ENCODE measurements at regions not wholly inside any gene's neighbourhood (a gene's known extent, or its start where the extent isn't known, plus 50 kb on each side); places are given as distances from the start of the nearest gene placed in this dataset.
"Not testable (repeated sequence)": the region's sequence is repeated elsewhere in the genome, so short reads cannot be mapped to it uniquely, and the experiment has no call there.

DNA sequence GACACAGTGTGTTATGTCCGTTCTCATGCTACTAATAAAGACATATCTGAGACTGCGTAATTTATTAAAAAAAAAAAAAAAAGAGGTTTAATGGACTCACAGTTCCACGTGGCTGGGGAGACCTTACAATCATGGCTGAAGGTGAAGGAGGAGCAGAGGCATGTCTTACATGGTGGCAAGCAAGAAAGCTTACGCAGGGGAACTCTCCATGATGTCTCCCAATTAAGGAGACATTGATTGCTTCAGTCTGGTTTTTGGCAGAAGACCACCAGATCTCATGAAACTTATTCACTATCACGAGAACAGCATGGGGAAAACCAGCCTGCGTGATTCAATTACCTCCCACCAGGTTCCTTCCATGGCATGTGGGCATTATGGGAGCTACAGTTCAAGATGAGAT, 221.8 kb downstream of the ASMT start:
- Histone ChIP-seq H3K4me1 (ENCODE audit: control insufficient read depth in 1 of 2, insufficient read depth in 2 of 2, low read length in 2 of 2) (no peaks in the 10 kb centered on the region), H3K9me3 (ENCODE audit: control insufficient read depth in 1 of 2, low read length in 2 of 2) (peaks cover 6 to 7% of the 10 kb centered on the region in 2 donors), H3K27me3 (ENCODE audit: control insufficient read depth in 1 of 2, insufficient read depth in 2 of 2, low read length in 2 of 2) (no peaks in the 10 kb centered on the region), H3K36me3 (ENCODE audit: control insufficient read depth in 1 of 2, insufficient read depth in 2 of 2, low read length in 2 of 2) (no peaks in the 10 kb centered on the region), H3K27ac (ENCODE audit: low read depth, low read length) (no peak overlapping the region), H3K9ac (ENCODE audit: low read depth in 1 of 2, low read length in 2 of 2) (no peak overlapping the region), H3K4me3 (ENCODE audit: low read depth in 1 of 2, low read length in 2 of 2) (no peak overlapping the region)

DNA sequence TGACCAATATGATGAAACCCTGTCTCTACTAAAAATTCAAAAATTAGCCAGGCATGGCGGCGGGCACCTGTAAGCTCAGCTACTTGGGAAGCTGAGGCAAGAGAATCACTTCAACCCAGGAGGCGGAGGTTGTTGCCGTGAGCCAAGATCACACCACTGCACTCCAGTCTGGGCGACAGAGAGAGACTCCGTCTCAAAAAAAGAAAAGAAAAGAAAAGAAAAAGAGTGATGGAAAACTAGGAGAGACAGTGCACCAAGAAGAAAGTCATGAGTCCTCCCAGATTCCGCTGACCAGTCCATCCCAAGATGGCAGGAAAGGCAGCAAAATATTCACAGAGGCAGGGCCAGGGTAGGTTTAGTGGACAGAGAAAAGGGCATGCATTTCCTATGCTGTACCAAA, 226.9 kb downstream of the ASMT start:
- peaks cover 4 to 6% of the 10 kb centered on the region in 2 donors for H3K9me3 ChIP-seq (ENCODE audit: control insufficient read depth in 1 of 2, low read length in 2 of 2)
- H3K36me3 ChIP-seq (ENCODE audit: control insufficient read depth in 1 of 2, insufficient read depth in 2 of 2, low read length in 2 of 2): no peaks in the 10 kb centered on the region
- H3K4me1 ChIP-seq (ENCODE audit: control insufficient read depth in 1 of 2, insufficient read depth in 2 of 2, low read length in 2 of 2): no peaks in the 10 kb centered on the region
- no peak overlapping the region for H3K9ac ChIP-seq (ENCODE audit: low read depth in 1 of 2, low read length in 2 of 2)
- H3K27me3 ChIP-seq (ENCODE audit: control insufficient read depth in 1 of 2, insufficient read depth in 2 of 2, low read length in 2 of 2): no peaks in the 10 kb centered on the region
- no peak overlapping the region for H3K4me3 ChIP-seq (ENCODE audit: low read depth in 1 of 2, low read length in 2 of 2)
- no peak overlapping the region for H3K27ac ChIP-seq (ENCODE audit: low read depth, low read length)

DNA sequence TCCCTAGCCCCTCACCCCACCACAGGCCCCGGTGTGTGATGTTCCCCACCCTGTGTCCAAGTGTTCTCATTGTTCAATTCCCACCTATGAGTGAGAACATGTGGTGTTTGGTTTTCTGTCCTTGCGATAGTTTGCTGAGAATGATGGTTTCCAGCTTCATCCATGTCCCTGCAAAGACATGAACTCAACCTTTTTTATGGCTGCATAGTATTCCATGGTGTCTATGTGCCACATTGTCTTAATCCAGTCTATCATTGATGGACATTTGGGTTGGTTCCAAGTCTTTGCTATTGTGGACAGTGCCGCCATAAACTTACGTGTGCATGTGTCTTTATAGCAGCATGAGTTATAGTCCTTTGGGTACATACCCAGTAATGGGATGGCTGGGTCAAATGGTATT, 232.1 kb downstream of the ASMT start:
- not testable (repeated sequence) for H3K9ac ChIP-seq (ENCODE audit: low read depth in 1 of 2, low read length in 2 of 2); H3K4me1 ChIP-seq (ENCODE audit: control insufficient read depth in 1 of 2, insufficient read depth in 2 of 2, low read length in 2 of 2); H3K27ac ChIP-seq (ENCODE audit: low read depth, low read length); H3K27me3 ChIP-seq (ENCODE audit: control insufficient read depth in 1 of 2, insufficient read depth in 2 of 2, low read length in 2 of 2); H3K4me3 ChIP-seq (ENCODE audit: low read depth in 1 of 2, low read length in 2 of 2); H3K9me3 ChIP-seq (ENCODE audit: control insufficient read depth in 1 of 2, low read length in 2 of 2); H3K36me3 ChIP-seq (ENCODE audit: control insufficient read depth in 1 of 2, insufficient read depth in 2 of 2, low read length in 2 of 2)

DNA sequence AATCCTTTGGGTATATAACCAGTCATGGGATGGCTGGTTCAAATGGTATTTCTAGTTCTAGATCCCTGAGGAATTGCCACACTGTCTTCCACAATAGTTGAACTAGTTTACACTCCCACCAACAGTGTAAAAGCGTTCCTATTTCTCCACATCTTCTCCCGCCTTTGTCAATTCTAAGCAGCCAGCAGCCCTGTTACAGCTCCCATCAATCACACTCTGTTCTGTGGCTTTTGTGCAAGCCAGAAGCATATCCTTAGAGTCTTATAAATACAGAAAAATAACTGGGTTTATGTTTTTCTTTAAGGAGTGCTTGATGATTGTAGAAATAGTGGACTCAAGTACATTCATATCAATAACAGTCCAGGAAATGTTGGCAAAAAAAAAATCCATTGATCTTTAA, 232.9 kb downstream of the ASMT start:
- H3K4me1 ChIP-seq (ENCODE audit: control insufficient read depth in 1 of 2, insufficient read depth in 2 of 2, low read length in 2 of 2); H3K9me3 ChIP-seq (ENCODE audit: control insufficient read depth in 1 of 2, low read length in 2 of 2); H3K27ac ChIP-seq (ENCODE audit: low read depth, low read length); H3K9ac ChIP-seq (ENCODE audit: low read depth in 1 of 2, low read length in 2 of 2); H3K4me3 ChIP-seq (ENCODE audit: low read depth in 1 of 2, low read length in 2 of 2); H3K36me3 ChIP-seq (ENCODE audit: control insufficient read depth in 1 of 2, insufficient read depth in 2 of 2, low read length in 2 of 2); H3K27me3 ChIP-seq (ENCODE audit: control insufficient read depth in 1 of 2, insufficient read depth in 2 of 2, low read length in 2 of 2): not testable (repeated sequence)

DNA sequence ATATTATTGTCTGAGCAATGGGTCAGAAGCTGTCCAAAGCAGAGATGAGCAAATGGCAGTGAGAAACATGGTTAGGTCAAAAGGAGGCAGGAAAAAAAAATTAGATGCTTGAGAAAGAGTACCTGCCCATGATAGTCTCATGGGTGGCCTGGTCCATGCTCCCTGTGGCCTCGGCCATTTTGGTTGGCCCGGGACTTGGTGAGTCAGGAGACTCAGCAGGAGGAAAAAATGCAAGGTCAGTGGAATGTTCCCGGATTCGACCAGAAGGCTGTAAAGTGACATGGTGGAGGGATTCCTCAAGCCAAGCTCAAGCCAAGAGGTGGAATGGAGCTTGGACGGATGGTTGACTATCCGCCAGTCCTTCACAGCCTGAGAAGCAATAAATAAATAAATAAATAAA, 236.7 kb downstream of the ASMT start:
- H3K4me1 ChIP-seq (ENCODE audit: control insufficient read depth in 1 of 2, insufficient read depth in 2 of 2, low read length in 2 of 2): no peaks in the 10 kb centered on the region
- H3K4me3 ChIP-seq (ENCODE audit: low read depth in 1 of 2, low read length in 2 of 2): no peak overlapping the region
- no peaks in the 10 kb centered on the region for H3K9me3 ChIP-seq (ENCODE audit: control insufficient read depth in 1 of 2, low read length in 2 of 2)
- H3K36me3 ChIP-seq (ENCODE audit: control insufficient read depth in 1 of 2, insufficient read depth in 2 of 2, low read length in 2 of 2): no peaks in the 10 kb centered on the region
- H3K9ac ChIP-seq (ENCODE audit: low read depth in 1 of 2, low read length in 2 of 2): no peak overlapping the region
- no peaks in the 10 kb centered on the region for H3K27me3 ChIP-seq (ENCODE audit: control insufficient read depth in 1 of 2, insufficient read depth in 2 of 2, low read length in 2 of 2)
- H3K27ac ChIP-seq (ENCODE audit: low read depth, low read length): no peak overlapping the region

DNA sequence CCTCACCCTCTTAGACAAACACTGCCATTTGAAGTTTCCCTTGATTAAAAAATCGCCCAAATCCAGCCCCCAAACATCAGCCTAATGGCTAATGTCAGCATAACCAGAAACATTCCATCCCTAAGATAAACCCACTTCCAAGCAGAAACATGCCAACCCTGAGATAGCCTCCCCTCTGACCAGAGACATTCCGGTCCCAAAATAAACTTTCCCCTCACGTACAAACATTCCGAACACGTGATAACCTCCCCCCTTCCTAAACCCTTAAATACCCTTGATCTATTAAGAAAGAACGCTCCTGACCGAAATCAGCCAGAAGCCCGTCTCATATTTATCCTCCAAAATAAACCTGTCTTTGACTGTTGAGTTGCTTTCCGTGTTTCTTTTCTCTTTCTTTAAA, 237.2 kb downstream of the ASMT start:
- H3K27ac ChIP-seq (ENCODE audit: low read depth, low read length): no peak overlapping the region
- H3K4me1 ChIP-seq (ENCODE audit: control insufficient read depth in 1 of 2, insufficient read depth in 2 of 2, low read length in 2 of 2): no peaks in the 10 kb centered on the region
- no peaks in the 10 kb centered on the region for H3K9me3 ChIP-seq (ENCODE audit: control insufficient read depth in 1 of 2, low read length in 2 of 2)
- H3K36me3 ChIP-seq (ENCODE audit: control insufficient read depth in 1 of 2, insufficient read depth in 2 of 2, low read length in 2 of 2): no peaks in the 10 kb centered on the region
- no peak overlapping the region for H3K4me3 ChIP-seq (ENCODE audit: low read depth in 1 of 2, low read length in 2 of 2)
- H3K9ac ChIP-seq (ENCODE audit: low read depth in 1 of 2, low read length in 2 of 2): no peak overlapping the region
- H3K27me3 ChIP-seq (ENCODE audit: control insufficient read depth in 1 of 2, insufficient read depth in 2 of 2, low read length in 2 of 2): no peaks in the 10 kb centered on the region

DNA sequence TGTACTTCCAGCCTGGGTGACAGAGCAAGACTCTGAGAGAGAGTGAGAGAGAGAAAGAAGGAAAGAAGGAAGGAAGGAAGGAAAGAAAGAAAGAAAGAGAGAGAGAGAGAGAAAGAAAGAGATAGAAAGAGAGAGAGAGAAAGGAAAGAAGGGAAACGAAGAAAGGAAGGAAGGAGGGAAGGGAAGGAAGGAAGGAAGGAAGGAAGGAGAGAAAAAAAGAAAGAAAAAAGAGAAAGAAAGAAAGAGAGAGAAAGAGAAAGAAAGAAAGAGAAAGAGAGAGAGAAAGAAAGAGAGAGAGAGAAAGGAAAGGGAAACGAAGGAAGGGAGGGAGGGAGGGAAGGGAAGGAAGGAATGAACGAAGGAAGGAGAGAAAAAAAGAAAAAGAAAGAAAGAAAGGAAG, 238.6 kb downstream of the ASMT start:
- Histone ChIP-seq H3K27ac (ENCODE audit: low read depth, low read length) (no peak overlapping the region), H3K36me3 (ENCODE audit: control insufficient read depth in 1 of 2, insufficient read depth in 2 of 2, low read length in 2 of 2) (no peaks in the 10 kb centered on the region), H3K4me3 (ENCODE audit: low read depth in 1 of 2, low read length in 2 of 2) (no peak overlapping the region), H3K27me3 (ENCODE audit: control insufficient read depth in 1 of 2, insufficient read depth in 2 of 2, low read length in 2 of 2) (no peaks in the 10 kb centered on the region), H3K9ac (ENCODE audit: low read depth in 1 of 2, low read length in 2 of 2) (no peak overlapping the region), H3K4me1 (ENCODE audit: control insufficient read depth in 1 of 2, insufficient read depth in 2 of 2, low read length in 2 of 2) (no peaks in the 10 kb centered on the region), H3K9me3 (ENCODE audit: control insufficient read depth in 1 of 2, low read length in 2 of 2) (no peaks in the 10 kb centered on the region)

DNA sequence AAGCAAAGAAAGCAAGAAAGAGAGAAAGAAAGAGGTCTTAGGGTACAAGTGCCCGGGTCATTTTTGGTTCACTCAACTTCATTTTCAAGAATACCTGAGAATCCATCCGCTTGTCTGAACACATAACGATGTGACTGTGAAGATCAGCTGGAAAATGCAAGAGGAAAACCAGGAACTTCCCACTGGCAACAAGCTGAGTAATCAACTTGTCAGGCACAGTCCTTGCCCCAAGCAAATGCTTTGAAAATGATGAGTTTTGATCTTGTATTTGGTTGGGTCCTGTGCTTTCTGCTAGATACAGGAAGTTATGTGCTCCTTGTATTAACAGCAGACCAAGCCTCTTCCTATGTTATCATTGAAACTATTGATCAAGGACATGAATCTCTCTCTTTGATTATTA, 239.1 kb downstream of the ASMT start:
- Histone ChIP-seq H3K27me3 (ENCODE audit: control insufficient read depth in 1 of 2, insufficient read depth in 2 of 2, low read length in 2 of 2) (no peaks in the 10 kb centered on the region), H3K9ac (ENCODE audit: low read depth in 1 of 2, low read length in 2 of 2) (no peak overlapping the region), H3K9me3 (ENCODE audit: control insufficient read depth in 1 of 2, low read length in 2 of 2) (no peaks in the 10 kb centered on the region), H3K4me1 (ENCODE audit: control insufficient read depth in 1 of 2, insufficient read depth in 2 of 2, low read length in 2 of 2) (no peaks in the 10 kb centered on the region), H3K27ac (ENCODE audit: low read depth, low read length) (no peak overlapping the region), H3K4me3 (ENCODE audit: low read depth in 1 of 2, low read length in 2 of 2) (no peak overlapping the region), H3K36me3 (ENCODE audit: control insufficient read depth in 1 of 2, insufficient read depth in 2 of 2, low read length in 2 of 2) (no peaks in the 10 kb centered on the region)

DNA sequence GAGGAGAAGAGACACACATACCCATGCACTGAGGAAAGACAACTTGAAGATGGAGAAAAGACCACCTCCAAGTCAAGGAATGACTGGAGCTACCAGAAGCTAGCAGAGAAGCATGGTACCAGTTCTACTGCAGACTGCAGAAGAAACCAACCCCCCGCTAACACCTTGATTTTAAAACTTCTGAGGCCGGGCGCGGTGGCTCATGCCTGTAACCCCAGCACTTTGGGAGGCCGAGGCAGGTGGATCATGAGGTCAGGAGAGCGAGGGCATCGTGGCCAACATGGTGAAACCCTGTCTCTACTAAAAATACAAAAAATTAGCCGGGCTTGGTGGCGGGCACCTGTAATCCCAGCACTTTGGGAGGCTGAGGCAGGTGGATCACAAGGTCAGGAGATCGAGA, 240.0 kb downstream of the ASMT start:
- not testable (repeated sequence) for H3K9me3 ChIP-seq (ENCODE audit: control insufficient read depth in 1 of 2, low read length in 2 of 2); H3K4me1 ChIP-seq (ENCODE audit: control insufficient read depth in 1 of 2, insufficient read depth in 2 of 2, low read length in 2 of 2); H3K36me3 ChIP-seq (ENCODE audit: control insufficient read depth in 1 of 2, insufficient read depth in 2 of 2, low read length in 2 of 2); H3K4me3 ChIP-seq (ENCODE audit: low read depth in 1 of 2, low read length in 2 of 2); H3K9ac ChIP-seq (ENCODE audit: low read depth in 1 of 2, low read length in 2 of 2); H3K27me3 ChIP-seq (ENCODE audit: control insufficient read depth in 1 of 2, insufficient read depth in 2 of 2, low read length in 2 of 2); H3K27ac ChIP-seq (ENCODE audit: low read depth, low read length)

DNA sequence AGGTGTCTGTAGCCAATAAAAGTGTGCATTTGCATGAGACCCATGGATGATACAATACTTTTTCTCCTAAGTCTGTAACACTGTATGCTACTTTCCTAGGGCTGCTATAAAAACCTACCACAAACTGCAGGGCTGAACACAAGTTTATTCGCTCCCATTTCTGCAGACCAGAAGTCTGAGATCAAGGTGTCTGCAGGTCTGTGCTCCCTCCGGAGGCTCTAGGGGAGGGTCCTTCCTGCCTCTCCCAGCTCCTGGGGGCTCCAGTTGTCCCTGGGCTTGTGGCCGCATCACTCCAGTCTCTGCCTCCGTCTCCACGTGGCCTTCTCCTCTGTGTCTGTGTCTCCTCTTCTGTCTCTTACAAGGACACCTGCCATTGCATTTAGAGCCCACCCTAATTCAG, 244.4 kb downstream of the ASMT start:
- not testable (repeated sequence) for H3K27ac ChIP-seq (ENCODE audit: low read depth, low read length); H3K9ac ChIP-seq (ENCODE audit: low read depth in 1 of 2, low read length in 2 of 2); H3K4me1 ChIP-seq (ENCODE audit: control insufficient read depth in 1 of 2, insufficient read depth in 2 of 2, low read length in 2 of 2); H3K9me3 ChIP-seq (ENCODE audit: control insufficient read depth in 1 of 2, low read length in 2 of 2); H3K36me3 ChIP-seq (ENCODE audit: control insufficient read depth in 1 of 2, insufficient read depth in 2 of 2, low read length in 2 of 2); H3K4me3 ChIP-seq (ENCODE audit: low read depth in 1 of 2, low read length in 2 of 2); H3K27me3 ChIP-seq (ENCODE audit: control insufficient read depth in 1 of 2, insufficient read depth in 2 of 2, low read length in 2 of 2)

DNA sequence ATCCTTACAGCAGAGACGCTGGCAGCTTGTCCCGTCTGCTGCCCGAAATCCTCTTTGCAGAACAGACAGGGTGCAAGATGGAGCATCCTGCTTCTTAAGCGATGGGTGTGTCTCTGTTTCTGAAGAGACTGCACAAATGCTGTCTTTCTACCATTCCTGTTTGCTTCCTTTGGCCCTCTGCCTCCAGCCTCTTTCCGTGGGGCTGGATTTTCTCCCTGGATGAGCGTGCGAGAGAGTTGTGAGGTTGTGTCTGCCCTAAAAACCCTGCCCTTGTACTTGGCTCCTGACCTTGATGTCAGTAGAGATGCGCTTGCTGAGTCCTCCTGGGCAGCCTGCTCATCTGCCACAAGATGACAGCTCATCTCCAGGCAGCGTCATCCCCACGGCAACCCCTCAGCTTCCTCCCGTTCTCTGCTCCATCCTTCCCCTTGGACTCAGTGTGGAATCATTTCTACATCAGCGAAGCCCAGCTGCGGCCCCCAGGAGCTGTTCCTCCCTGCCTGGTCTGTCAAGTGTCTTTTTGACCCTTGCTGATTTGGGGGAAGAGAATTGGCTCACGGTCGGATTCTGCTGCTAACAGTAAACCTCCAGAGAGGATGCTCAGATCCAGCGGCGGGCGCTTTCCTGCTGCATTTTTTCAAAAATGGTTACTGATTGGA, 246.2 kb downstream of the ASMT start:
- Histone ChIP-seq H3K4me3 (ENCODE audit: low read depth in 1 of 2, low read length in 2 of 2) (no peak overlapping the region), H3K9ac (ENCODE audit: low read depth in 1 of 2, low read length in 2 of 2) (no peak overlapping the region), H3K36me3 (ENCODE audit: control insufficient read depth in 1 of 2, insufficient read depth in 2 of 2, low read length in 2 of 2) (no peaks in the 10 kb centered on the region), H3K27me3 (ENCODE audit: control insufficient read depth in 1 of 2, insufficient read depth in 2 of 2, low read length in 2 of 2) (no peaks in the 10 kb centered on the region), H3K27ac (ENCODE audit: low read depth, low read length) (no peak overlapping the region), H3K9me3 (ENCODE audit: control insufficient read depth in 1 of 2, low read length in 2 of 2) (no peaks in the 10 kb centered on the region), H3K4me1 (ENCODE audit: control insufficient read depth in 1 of 2, insufficient read depth in 2 of 2, low read length in 2 of 2) (no peaks in the 10 kb centered on the region)
